HG02759 (cell line): ENCODE measurements at regions not wholly inside any gene's neighbourhood (a gene's known extent, or its start where the extent isn't known, plus 50 kb on each side); places are given as distances from the start of the nearest gene placed in this dataset.
"Not testable (repeated sequence)": the region's sequence is repeated elsewhere in the genome, so short reads cannot be mapped to it uniquely, and the experiment has no call there.

Experiments
- ATAC-seq: cut with Tn5 transposase; IDR thresholded peaks from one replicate; pipeline ENCODE4 v1.9.1; 2021; ENCODE audit warnings: mild to moderate bottlenecking, moderate library complexity; ENCODE audit not compliant: unreplicated experiment

DNA sequence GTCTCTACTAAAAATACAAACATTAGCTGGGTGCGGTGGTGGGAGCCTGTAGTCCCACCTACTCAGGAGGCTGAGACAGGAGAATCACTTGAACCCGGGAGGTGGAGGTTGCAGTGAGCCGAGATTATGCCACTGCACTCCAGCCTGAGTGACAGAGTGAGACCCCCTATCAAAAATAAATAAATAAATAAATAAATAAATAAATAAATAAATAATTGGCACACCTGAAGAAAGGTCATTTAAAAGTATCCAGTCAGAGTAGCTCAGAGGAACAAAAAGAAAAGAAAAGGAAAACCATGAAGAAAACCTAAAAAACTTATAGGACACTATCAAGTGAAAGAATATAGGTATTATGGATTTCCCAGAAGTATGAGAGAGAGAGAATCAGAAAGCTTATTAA is 330.1 kb upstream of the AR start:
- not testable (repeated sequence) for ATAC-seq

DNA sequence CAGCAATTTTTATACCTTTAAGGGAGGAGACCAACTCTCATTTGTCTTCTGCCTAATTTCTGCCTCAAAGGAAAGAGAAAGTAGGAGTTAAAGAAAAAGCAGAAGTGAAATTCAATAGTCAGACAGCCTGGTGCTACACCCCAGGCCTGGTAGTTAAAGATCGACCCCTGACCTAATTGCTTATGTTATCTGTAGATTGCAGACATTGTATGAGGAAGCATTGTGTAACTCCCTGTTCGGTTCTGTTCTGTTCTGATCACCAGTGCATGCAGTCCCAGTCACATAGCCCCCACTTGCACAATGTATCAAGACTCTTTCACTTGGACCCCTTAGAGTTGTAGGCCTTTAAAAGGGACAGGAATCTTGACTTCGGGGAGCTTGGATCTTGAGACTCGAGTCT is 335.9 kb upstream of the AR start:
- ATAC-seq: no peak

DNA sequence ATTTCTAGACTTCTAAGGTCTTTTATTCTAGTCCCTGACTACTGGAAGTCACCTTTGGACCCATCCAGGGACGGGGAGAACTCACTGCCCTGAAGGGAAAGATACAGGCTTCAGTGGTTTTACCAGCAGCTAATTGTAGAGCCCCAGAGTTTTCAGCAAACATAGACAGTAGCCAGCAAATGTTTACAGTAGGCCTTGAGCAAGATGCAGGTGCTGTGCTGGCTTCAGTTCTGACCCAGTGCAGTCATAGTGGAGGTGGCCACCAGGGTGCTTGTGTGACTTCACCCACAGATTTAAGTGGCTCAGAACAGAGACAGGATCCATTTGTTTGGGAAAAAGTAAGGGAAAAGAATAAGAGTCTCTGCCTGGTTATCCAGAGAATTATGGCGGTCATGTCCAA is 384.4 kb upstream of the AR start:
- ATAC-seq: no peak

DNA sequence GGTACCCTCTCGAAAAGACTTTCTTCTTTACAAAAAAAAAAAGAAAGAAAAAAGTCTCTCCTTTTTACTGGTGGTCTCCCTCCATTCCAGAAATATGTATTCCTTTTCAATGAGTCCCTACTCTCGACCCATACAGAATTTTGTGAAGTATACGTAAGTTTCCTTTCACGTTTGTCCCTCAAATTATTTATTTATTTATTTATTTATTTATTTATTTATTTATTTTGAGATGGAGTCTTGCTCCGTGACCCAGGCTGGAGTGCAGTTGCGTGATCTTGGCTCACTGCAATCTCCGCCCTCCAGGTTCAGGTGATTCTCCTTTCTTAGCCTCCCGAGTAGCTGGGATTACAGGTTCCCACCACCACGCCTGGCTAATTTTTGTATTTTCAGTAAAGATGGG is 429.2 kb upstream of the AR start:
- no peak for ATAC-seq

DNA sequence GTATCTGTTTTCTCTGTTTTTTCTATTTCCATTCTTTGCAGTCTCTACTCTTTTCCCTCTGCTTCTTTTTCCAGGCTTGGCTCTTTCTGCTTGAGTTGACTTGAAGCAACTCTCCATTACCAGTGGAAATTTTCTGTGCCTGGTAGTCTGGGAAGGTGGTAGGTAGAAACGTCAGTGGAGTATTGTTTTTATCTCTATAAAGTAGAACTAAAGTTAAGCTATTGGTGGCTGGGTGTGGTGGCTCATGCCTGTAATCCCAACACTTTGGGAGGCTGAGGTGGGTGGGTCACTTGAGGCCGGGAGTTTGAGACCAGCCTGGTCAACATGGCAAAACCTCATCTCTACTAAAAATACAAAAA is 438.1 kb upstream of the AR start:
- ATAC-seq: no peak

DNA sequence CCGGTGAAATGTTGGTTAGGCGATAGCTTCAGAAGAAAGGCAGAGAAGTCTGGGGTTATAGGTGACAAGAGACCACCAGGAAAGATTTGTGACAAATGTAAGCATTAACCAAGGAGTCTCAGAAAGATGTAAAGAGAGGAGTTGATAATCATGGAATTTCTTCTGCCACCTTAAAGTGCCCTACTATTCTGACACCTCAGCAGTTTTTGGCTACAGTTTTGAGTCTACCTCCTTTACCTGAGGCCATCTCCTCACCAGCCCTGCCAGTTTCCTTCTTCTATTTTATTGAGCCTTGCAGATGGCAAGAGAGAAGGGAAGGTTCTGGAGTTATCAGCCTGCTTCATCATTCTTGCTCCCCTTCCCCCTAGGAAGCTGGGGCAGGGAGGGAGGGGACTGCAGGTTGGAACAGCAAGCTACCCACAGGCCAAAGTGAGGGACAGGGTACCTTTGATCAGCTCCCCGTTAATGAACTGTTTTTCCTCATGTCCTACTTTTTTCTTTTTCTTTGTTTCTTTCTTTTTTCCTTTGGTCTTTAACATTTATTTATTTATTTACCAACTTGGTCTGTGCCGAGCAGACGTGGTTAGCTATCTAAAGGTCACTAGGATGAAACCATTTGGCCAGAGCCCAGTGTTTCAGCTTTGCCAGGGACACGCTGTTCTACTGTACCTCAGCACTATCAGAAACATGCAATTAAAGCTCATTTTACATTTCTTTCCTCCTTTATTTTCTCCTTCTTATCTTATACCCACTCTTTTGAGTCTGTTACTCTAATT is 438.7 kb upstream of the AR start:
- ATAC-seq: no peak

DNA sequence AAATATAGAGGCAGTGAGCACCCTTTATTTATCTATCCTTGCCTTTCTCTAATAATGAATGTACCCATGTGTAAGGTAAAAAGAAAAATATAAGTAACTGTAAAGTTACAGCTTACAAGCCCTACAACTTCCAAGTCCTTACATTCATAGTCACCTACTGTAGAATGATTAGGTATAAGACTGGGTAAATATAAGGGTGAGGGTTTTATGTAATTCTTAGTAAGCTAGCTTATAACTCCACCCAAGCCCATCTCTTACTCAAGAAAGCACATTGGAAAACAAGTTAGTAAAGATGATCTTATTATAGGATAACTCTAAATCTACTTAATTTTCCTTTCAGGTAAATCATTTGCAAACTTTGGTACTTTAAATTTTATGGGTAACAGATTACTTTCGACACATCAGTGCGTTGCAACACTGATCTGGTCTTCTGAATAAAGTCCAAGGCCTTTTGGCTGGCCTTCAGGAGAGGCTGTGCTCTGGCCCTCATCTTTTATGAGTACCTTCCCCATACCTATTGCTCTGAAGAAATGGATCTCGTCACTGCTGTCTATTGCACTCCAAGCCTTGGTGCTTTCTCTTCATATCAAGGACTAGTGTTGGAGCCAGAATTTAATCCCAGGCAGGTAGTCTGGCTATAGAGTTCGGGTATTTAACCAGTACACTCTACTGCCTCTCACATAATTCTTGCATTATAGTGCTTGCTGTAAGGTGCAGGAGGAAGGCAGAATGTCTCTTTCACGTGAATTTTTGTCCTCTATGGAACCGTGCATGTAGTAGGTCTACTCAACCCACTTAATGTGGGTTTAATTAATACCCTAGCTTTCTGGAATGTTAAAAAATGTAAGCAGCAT is 443.6 kb upstream of the AR start:
- ATAC-seq: no peak

DNA sequence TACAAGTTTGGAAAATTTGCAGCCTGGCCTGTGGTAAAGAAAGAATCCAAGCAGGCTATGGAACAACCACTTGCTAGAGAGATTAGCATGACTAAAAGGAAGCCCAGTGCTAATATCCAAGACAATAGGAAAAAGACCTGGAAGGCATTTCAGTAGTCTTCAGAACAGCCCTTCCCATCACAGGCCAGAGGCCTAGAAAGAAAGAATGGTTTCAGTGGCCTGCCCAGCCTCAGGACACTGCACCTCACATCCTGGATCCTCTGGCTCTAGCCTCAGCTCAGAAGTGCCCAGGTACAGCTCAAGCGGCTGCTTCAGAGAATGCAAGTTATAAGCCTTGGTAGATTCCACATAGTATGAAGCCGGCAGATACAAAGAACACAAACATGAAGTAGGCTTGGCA is 449.8 kb upstream of the AR start:
- no peak for ATAC-seq

DNA sequence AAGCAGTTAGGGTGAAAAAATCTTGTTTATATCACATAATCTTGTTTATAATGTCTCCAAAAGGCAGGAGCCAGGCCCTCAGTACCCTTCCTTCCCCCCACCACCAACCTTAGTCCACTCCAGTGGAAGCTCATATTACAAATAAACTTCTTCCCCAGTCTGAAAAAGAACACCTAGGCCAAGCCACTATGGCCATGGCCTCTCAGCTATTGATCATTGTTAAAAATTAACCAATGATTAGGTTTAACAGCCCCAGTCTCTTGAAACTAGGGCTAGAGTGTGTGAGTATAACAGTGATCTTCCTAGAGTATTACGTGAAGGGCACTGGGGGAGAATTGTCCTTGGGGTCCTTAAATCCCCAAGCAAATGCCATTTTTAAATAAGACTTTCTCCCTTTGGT is 411.9 kb upstream of the EDA2R start:
- no peak for ATAC-seq

DNA sequence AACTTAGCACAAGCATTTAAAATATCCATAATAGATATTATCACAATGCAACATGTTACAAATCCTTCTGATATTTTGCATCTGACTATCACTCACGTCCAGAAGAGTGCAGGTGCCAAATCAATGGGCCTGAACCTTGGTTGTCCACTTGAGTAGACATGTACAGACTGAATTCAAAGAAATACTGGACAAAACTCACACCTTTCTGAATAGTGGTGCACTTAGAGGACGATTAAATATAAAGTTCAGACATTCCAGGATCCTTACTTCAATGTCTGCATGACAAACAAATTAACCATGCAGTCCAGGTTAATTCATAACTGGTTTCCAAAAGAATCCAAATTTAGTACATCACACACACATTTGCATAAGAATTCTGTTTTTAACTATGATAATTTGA is 406.0 kb upstream of the EDA2R start:
- no peak for ATAC-seq

DNA sequence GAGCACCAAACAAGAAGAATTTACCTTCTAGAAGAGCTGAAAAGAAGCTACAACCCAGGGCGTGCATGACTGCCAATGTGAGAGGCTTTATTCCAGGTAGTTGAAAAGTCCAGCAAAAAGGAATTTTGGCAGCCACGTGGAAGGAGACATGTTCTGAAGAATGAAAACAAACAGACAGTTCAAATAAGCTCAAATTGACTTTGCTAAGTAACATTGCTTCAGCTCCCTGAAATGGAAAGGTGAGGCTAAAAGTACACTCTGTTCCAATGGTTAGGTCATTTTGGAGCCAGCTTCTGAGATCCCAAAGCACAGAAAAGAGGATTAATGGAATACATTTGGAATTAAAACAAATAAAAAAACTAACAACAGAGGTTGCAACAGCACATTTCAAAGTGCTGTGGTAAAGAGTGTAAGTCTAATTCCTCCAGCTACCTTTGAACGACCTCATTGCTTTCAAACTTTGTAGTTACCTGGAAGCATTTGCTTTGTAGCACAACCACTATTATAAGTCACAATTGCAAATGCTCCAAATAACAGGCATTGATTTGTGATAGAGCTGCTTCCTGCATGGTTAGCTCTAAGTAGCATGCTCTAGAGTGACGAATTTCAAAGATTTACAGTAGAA is 405.3 kb upstream of the EDA2R start:
- no peak for ATAC-seq

DNA sequence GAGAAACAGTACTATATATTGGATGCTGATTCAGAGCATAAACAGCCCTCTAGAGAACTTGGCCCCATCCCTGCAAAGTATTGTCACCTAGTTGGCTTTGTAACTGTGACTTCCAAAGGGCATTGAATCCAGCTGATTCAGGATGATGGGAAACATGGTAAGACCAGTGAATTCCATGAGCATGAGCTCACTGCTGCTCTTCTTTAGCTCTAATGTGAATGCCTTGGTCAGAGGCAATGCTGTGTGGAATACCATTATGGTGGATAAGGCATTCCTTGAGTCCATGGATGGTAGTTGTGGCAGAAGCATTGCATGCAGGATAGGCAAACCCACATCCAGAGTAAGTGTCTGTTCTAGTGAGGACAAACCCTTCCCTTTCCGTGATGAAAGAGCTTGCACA is 365.6 kb upstream of the EDA2R start:
- no peak for ATAC-seq

DNA sequence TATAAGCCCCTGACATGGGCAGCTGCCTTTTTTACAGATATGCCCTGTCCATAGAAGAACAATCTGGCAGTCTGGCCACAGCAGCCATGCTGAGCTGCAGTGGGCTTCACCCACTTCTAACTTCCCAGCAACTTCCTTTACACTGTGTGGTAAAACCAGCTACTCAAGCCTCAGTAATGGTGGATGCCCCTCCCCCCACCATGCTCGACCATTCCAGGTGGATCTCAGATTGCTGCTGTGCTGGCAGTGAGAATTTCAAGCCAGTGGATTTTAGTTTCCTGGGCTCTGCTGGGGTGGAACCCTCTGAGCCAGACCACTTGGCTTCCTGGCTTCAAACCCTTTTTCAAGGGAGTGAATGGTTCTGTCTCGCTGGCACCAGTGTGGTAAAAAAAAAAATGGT is 355.9 kb upstream of the EDA2R start:
- no peak for ATAC-seq

DNA sequence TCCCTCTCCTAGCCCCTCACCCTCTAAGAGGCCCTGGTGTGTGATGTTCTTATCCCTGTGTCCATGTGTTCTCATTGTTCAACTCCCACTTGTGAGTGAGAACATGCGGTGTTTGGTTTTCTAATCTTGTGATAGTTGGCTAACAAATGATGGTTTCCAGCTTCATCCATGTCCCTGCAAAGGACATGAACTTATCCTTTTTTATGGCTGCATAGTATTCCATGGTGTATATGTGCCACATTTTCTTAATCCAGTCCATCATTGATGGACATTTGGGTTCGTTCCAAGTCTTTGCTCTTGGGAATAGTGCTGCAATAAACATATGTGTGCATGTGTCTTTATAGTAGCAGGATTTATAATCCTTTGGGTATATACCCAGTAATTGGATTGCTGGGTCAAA is 353.2 kb upstream of the EDA2R start:
- ATAC-seq: not testable (repeated sequence)

DNA sequence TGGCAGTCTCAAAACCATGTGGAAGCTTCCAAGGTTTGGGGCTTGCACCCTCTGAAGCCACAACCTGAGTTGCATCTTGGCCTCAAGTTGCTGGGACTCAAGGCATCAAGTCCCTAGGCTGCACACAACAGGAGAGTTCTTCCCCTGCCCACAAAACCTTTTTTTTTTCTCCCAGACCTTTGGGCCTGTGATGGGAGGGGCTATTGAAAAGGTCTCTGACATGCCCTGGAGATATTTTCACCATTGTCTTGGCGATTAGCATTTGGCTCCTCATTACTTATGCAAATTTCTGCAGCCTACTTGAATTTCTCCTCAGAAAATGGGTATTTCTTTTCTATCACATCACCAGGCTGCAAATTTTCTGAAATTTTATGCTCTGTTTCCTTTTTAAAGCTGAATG is 349.5 kb upstream of the EDA2R start:
- ATAC-seq: no peak

DNA sequence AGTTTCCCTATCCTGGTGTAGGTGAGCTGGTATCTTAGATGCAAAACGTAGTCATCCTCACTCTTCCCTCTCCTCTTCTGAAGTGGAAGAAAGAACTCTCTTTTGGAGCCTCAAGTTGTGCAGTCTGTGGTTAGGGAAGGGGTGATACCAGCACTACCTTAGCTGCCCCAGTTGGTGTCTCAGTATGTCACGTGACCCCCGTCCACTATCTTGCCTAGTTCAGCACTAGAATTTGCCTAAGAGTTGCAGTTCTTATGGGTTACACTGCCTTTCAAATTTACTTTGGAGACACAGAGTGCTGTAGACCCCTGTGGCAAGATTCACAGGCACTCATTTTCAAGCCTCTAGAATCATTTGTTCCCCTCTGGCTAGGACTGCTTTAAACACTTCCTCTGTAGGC is 322.8 kb upstream of the EDA2R start:
- ATAC-seq: no peak

DNA sequence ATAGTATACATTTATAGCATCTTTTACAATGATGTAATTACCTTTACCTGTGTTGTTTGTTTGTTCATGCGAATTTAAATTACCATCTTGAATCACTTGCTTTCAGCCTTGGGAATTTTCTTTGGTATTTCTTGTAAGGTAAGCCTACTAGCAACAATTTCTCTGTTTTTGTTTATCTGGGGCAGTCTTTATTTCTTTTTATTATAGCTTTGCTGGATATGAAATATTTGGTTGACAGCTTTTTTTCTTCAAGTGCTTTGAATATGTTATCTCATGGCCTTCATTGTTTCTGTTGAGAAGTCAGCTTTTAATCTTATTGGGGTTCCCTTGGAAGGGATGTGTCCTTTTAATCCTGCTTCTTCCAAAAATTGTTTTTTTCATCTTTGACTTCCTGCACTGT is 292.8 kb upstream of the EDA2R start:
- no peak for ATAC-seq

DNA sequence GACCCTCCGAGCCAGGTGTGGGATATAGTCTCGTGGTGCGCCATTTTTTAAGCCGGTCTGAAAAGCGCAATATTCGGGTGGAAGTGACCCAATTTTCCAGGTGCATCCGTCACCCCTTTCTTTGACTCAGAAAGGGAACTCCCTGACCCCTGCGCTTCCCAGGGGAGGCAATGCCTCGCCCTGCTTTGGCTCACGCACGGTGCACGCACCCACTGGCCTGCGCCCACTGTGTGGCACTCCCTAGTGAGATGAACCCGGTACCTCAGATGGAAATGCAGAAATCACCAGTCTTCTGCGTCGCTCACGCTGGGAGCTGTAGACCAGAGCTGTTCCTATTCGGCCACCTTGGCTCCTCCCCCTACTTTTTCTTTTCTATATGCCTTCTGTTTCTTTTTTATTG is 291.6 kb upstream of the EDA2R start:
- not testable (repeated sequence) for ATAC-seq

DNA sequence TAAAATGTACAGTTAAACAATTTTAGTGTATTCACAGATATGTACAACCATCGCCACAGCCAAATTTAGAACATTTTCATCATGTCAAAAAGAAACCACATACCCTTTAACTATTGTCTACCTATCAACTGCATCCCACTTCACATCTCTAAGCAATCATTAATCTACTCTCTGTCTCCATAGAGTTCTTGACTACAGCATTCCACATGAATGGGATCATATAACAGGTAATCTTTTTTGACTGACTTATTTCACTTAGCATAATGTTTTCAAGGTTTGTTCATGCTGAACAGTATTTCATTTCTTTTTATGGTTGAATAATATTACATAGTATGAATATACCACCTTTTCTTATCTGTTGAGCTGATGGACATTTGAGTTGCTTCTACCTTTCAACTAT is 281.4 kb upstream of the EDA2R start:
- ATAC-seq: no peak

DNA sequence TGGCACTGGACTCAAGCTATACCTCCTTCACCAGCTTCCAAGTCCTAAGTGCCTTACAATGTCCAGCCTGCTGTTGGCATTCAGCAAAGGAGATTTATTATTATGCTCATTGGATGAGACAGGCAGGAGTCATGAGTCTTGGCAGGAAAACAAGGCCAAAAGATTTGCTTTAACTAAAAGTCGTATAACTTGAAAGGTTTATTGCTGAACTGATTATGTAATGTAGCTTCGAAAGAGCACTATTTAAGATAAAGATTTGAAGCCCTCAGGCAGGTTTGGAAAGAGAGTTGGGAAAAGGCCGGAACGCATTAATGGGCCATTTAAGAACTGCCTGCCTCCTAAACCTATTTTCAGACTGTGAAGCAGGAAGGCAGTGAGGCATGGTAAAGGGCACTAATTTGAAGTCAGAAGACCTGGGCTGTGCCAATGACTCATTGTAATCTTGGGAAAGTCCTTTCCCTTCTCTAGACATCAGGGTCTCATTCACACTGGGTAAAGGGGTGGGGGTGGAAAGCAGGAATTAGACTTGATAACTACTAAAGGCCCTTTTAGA is 280.5 kb upstream of the EDA2R start:
- ATAC-seq: no peak

DNA sequence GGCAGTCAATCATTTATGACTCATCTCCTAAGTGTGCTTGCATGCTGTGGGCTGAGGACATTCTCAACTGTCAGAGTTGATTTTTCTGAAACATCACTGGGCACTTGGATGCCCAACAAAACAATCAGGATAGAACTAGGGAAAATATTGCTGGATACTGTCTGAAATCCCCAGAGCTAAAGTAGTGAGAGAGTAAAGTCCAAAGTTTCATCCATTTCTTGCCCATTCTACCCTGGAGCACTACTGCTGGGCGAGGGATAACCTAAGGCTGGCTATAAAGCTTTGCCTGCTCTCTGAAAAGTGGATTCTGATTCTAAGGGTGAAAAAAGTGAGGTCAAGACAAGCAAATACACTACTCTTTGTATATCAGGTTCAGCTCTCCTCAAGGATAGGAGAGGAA is 279.6 kb upstream of the EDA2R start:
- no peak for ATAC-seq

DNA sequence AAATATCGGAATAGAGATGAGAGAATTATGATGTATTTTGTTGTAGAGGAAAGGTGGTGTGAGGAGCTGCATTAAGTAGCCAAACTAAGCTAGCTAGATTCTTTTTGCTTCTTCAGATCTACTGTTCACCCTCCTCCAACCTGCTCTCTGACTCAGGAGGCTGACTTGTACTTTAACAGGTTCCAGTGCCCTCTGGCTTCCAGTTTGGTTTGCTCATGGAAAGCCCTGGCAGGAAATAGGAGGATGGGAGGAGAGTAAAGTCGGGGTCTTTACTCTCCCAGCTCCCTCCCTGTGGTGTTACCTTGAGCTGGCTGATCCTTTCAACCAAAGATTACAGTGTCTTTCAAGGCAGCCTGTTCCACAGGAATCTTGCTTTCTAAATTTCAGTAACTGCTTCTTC is 277.0 kb upstream of the EDA2R start:
- ATAC-seq: no peak
